COR-L47 (cell line): ENCODE measurements at regions not wholly inside any gene's neighbourhood (a gene's known extent, or its start where the extent isn't known, plus 50 kb on each side); places are given as distances from the start of the nearest gene placed in this dataset.
A peak's percentile ranks its signal among the peaks of the same experiment; 100 is the strongest.
"Not testable (repeated sequence)": the region's sequence is repeated elsewhere in the genome, so short reads cannot be mapped to it uniquely, and the experiment has no call there.

Experiments
- DNase-seq: peaks from one replicate; lab custom pipeline; 2025; lab: John Stamatoyannopoulos, UW

DNA sequence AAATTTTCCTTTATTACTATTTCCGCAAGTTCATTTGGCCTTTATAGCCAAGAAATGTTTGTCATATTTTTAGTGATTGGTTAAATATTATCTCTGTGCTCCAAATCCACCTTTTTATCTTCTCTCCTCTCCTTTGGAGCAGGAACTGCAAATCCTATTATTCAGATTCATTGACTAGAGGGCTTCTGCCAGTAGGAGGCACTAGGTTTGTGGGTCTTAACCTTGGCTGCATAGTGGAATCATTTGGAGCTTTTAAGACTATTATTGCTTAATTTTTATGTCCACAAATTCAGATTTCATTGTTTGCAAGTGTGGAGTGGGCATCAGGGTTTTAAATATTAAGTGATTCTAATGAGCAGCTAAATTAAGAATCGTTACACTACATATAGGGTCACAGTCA is 75.3 kb upstream of the SYT10 start:
- no peak for DNase-seq

DNA sequence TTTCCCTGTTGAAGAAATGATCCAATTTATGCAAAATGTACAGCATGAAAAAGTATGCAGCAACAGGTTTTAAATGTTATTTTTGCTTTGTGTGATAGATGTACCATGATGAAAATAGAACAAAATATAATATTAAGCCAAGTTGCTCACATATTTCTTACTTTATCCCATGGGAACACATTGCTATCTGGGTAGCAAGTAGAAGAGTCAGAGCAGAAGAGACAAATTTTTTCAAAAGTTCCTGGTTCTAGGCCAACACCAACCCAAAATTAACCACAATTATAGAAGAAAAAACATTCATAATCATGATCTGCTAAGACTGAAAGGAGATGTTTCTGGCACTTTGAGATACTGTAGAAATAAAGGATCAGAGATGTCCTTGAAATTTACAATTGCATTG is 79.9 kb upstream of the SYT10 start:
- no peak for DNase-seq

- peak; percentile 41 for DNase-seq
These were observed 81.1 kb upstream of the SYT10 start for GRCh38 chr12:33520505-33521302.

DNA sequence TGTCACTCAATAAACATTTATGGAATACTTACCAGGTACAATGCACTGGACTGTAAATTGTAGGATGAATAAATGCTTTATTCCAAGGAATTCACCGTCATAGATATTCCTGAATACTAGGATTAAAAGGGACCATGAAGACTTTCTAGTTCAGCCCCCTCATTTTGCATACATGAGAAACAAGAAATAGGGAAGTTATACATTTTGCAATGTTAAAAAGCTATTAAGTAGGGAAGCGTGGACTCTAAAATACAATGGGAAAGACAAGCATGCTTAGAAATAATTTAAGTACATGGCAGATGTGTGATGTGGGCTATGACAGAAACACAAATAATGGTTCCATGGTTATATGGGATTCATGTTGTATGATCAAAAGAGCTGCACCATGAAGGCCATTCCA is 89.4 kb upstream of the SYT10 start:
- no peak for DNase-seq

- DNase-seq: no peak
These were observed 90.2 kb upstream of the SYT10 start for GRCh38 chr12:33529810-33530209.

DNA sequence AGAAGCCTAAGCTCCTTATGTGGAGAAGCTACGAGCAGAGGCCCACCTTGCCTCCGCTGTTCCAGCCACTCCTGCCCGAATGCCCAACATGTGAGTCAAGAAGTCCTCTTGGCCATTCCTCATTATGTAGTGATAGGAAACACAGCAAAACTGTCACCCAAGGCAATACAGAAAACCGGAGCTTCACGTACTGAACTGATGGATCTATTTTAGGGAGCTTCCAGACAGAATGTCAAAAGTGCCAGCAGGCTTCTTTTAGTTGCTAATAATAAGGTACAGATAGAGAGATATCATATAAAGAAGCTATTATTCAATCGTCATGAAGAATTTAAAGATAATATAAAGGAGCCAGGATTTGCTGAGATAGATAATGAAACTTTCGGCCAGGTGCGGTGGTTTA is 91.6 kb upstream of the SYT10 start:
- DNase-seq: no peak

GRCh38 chr12:33533527-33533926 is 93.9 kb upstream of the SYT10 start:
- DNase-seq: no peak

DNA sequence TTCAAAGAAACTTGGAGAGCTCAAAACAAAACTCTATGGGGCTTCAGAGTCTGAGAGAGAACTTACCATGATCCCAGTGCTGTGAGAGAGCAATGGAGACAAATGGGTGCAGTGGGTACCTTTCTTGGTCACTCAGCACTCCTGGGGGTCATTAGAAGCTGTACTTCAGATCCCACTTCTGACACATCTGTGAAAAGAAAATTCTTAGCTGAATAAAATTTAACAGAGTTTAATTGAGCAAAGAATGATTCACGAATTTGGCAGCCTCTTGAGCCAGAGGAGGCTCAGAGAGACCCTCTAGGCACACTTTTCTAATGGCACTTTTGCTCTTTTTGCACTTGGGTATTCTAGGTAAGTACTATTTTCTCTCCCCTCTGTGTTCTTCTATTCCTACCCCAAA is 96.8 kb upstream of the SYT10 start:
- no peak for DNase-seq

DNA sequence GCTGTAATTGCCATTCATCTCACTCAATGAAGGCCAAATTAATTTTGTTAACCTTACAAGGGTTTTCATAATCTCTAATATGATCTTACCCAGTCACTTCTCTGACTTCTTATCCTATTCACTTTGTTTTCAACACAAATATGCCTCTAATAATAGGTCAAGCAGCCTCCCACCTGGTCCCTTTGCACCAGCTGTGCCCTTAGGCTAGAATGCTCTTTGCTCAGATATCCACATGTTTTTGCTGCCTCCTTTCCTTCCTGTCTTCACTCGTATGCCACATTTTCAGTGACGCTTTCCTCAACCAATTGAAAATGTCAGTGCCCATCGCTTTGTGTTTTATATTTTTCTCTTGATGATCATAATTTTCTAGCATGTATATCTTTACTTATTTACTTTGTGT is 106.4 kb upstream of the SYT10 start:
- DNase-seq: no peak

DNA sequence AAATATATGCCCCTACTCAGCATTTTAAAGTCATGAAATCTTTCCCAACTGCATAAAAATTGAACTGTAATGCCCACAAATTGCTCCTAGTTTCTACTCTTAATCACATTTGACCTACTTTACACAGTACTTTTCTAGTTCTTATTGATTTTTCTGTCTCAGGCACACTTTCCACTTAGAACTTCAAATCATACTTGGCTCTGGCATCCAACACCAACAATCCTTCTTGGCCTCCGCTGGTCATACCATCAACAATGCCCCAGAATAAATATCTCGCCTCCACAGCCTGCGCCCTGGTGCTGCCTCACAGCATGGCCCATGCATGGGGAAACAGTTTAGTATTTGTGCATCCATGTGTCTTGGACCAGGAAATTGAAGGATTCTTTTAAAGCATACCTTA is 107.5 kb upstream of the SYT10 start:
- no peak for DNase-seq

DNA sequence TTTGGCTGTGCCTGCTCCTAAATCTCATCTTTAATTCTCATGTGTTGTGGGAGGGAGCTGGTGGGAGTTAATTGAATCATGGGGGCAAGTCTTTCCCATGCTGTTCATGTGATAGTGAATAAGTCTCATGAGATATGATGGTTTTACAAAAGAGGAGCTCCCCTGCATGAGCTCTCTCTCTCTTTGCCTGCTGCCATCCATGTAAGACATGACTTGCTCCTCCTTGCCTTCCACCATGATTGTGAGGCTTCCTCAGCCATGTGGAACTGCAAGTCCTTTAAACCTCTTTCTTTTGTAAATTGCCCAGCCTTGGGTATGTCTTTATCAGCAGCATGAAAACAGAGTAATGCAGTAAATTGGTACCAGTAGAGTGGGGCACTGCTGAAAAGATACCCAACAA is 110.6 kb upstream of the SYT10 start:
- DNase-seq: not testable (repeated sequence)

- DNase-seq: no peak
These were observed 111.4 kb upstream of the SYT10 start for GRCh38 chr12:33551006-33551405.

- no peak for DNase-seq
These were observed 115.5 kb upstream of the SYT10 start for GRCh38 chr12:33555128-33555527.

- DNase-seq: no peak
These were observed 121.1 kb upstream of the SYT10 start for GRCh38 chr12:33560653-33561208.

DNA sequence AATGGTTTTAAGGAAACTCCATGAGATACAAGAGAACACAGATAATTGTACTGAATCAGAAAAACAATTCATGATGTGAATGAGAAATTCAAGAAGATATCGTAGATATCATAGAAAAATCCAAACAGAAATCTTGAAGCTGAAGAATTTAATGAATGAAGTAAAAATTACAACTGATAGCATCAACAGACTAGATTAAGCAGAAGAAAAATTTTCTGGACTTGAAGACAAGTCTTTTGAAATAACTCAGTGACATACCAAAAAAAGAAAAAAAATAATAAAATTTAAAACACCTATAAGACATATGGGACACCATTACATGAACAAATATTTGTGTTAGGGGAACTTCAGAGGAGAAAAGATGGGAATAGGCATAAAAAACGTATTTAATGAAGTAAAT is 122.8 kb upstream of the SYT10 start:
- DNase-seq: no peak

- no peak for DNase-seq
These were observed 126.8 kb upstream of the SYT10 start for GRCh38 chr12:33566403-33566802.

- DNase-seq: no peak
These were observed 135.7 kb upstream of the SYT10 start for GRCh38 chr12:33575346-33575745.

DNA sequence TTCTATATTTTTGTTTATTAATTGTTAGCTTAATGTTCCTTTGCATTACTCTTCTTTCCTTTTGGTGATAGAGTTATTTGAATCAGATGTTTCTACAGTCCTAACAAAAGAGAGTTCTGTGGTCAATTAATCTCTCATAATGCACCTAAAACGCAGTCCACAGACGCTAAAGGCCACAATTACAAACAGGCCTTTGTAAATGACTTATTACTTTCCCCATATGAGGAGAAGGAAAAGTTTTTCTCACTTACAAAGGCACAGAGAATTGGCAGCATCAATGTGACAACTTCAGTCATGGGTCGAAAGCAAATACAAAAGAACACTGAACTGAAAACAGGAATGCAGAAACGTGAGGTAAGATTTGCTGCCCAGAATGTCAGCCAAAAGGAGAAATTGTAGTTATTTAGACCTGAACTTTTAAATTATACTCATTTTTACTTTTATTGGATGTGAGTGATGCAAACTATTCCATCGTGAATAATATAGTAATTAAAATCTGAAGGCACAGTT is 142.0 kb upstream of the SYT10 start:
- no peak for DNase-seq

DNA sequence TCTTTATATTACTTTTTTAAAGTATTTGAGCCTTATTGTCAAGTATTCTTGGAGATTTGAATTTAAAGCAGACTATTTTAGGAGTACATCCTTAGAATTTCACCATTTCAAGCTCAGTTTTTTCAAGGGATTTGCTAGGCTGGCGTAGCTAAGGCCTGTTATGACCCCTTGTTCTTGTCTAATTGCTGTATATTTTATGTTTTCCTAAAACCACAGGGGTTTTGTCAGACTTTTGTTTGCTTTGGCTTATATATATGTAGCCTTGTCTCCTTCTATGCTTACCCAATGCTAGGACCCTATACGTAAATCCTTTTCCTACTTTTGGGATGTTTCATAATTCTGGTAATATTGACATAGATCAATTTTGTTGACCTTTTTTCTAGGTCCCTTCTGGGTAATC is 147.0 kb upstream of the SYT10 start:
- no peak for DNase-seq

DNA sequence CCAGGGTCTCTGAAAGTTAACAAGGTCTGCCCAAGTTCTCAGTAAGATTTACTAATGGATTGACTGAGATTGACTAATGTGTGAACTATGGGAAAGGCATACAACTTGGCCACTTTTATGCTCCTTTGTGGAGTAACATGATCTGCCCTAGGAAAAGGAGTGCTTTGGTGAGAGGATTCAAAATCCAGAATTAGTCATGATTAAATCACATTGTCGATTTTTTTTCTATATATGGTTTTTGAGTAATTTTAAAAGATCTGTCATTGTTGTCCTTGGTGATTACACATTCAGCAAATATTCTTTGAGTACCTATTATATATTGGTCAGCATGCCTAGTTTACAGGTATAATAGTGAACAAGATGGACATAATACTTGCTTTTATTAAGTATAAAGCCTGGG is 147.7 kb upstream of the SYT10 start:
- no peak for DNase-seq

GRCh38 chr12:33587784-33588712 is 148.4 kb upstream of the SYT10 start:
- DNase-seq: no peak

DNA sequence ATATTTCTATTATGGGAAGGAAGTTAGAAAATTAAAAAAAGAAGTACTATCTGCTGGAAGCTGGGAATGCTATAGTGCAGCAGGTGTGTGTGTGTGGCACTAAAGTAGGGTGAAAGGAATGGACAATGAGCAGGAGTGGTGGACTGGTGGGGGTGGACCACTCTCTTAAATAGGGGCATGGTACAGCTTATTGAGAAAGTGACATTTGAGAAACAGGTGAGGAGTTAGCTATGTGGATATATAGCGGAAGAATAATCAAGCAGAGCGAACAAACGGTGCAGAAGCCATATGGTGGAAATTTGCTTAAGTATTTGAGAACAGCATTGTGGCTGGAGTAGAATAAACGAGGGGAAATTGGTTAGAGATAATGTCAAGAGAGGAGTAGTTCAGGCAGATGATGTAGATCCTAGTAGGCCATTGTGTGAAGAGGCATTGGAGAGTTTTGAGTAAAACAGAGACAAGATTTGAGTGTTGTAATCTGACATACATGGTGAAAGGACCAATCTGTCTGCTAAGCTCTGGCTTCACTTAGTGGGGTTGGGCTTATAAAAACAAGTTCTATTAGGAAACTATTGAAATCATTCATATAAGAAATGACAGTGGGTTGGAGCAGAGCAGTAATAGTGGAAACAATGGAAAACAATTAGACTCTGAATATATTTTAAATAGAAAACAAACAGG is 149.2 kb upstream of the SYT10 start:
- no peak for DNase-seq
